Smooth muscle cell (in vitro differentiated cells): ENCODE measurements at regions not wholly inside any gene's neighbourhood (a gene's known extent, or its start where the extent isn't known, plus 50 kb on each side); places are given as distances from the start of the nearest gene placed in this dataset.

ENCODE experiments used
- DNase-seq: peaks from one replicate; lab custom pipeline; 2025; ENCODE audit not compliant: unreplicated experiment; lab: John Stamatoyannopoulos, UW
- H2AFZ ChIP-seq: fragments of 200-600 bp; sonication (generic); 2 replicates; pipeline ENCODE4 v1.6.0; 2016; ENCODE audit warnings: antibody characterized with exemption, low read depth, mild to moderate bottlenecking
- H3F3A ChIP-seq: fragments of 200-600 bp; sonication (generic); 2 replicates; pipeline ENCODE4 v1.6.0; 2017; ENCODE audit warnings: antibody characterized with exemption, low read depth
- H3K27ac ChIP-seq: fragments of 200-600 bp; sonication (generic); 2 replicates; pipeline ENCODE4 v1.5.1; 2016; ENCODE audit warnings: low read depth, mild to moderate bottlenecking
- H3K27me3 ChIP-seq: fragments of 200-600 bp; sonication (generic); 2 replicates; pipeline ENCODE4 v1.6.1; 2016; ENCODE audit warnings: low read depth, mild to moderate bottlenecking
- H3K36me3 ChIP-seq: fragments of 200-600 bp; sonication (generic); 2 replicates; pipeline ENCODE4 v1.5.1; 2016; ENCODE audit warnings: low read depth
- H3K4me1 ChIP-seq: fragments of 200-600 bp; sonication (generic); 2 replicates; pipeline ENCODE4 v1.5.1; 2016; ENCODE audit warnings: low read depth
- H3K4me2 ChIP-seq: fragments of 200-600 bp; sonication (generic); 2 replicates; pipeline ENCODE4 v1.6.0; 2016; ENCODE audit warnings: mild to moderate bottlenecking
- H3K4me3 ChIP-seq: fragments of 200-600 bp; sonication (generic); 2 replicates; pipeline ENCODE4 v1.5.1; 2016; ENCODE audit warnings: mild to moderate bottlenecking
- H3K79me2 ChIP-seq: fragments of 200-600 bp; sonication (generic); 2 replicates; pipeline ENCODE4 v1.6.0; 2016; ENCODE audit warnings: low read depth, mild to moderate bottlenecking
- H3K9ac ChIP-seq: fragments of 200-600 bp; sonication (generic); 2 replicates; pipeline ENCODE4 v1.6.0; 2016; ENCODE audit warnings: low read depth
- H3K9me3 ChIP-seq: fragments of 200-600 bp; sonication (generic); replicated peaks from 2 replicates; pipeline ENCODE4 v1.5.1; 2016; ENCODE audit warnings: low read depth
- H4K20me1 ChIP-seq: fragments of 200-600 bp; sonication (generic); 2 replicates; pipeline ENCODE4 v1.6.0; 2016; ENCODE audit warnings: low read depth
- WGBS: methylation state at CpG from one replicate; pipeline ENCODE4 v1.1.7; 2016; ENCODE audit warnings: low lambda C conversion rate; 5-methylcytosine and 5-hydroxymethylcytosine counted together
- TF ChIP-seq, protein P1 (sequence below): fragments of 200-600 bp; sonication (generic); IDR thresholded peaks from 2 replicates; pipeline ENCODE4 v1.5.1; 2017; ENCODE audit warnings: borderline replicate concordance, mild to moderate bottlenecking, antibody characterized with exemption; ENCODE audit not compliant: insufficient read depth, poor library complexity, severe bottlenecking

- no peak for DNase-seq
- no peak overlapping the region for H3K27ac ChIP-seq
- no peak overlapping the region for H2AFZ ChIP-seq
- TF ChIP-seq, protein P1, sequence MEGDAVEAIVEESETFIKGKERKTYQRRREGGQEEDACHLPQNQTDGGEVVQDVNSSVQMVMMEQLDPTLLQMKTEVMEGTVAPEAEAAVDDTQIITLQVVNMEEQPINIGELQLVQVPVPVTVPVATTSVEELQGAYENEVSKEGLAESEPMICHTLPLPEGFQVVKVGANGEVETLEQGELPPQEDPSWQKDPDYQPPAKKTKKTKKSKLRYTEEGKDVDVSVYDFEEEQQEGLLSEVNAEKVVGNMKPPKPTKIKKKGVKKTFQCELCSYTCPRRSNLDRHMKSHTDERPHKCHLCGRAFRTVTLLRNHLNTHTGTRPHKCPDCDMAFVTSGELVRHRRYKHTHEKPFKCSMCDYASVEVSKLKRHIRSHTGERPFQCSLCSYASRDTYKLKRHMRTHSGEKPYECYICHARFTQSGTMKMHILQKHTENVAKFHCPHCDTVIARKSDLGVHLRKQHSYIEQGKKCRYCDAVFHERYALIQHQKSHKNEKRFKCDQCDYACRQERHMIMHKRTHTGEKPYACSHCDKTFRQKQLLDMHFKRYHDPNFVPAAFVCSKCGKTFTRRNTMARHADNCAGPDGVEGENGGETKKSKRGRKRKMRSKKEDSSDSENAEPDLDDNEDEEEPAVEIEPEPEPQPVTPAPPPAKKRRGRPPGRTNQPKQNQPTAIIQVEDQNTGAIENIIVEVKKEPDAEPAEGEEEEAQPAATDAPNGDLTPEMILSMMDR, result no peak
- H3K9me3 ChIP-seq, result no peaks in the 10 kb centered on the region
- no peaks in the 10 kb centered on the region for H3F3A ChIP-seq
- 73% methylated on average over 3 of the region's 3 CpGs for WGBS
- H3K9ac ChIP-seq, result no peak overlapping the region
- H3K4me3 ChIP-seq, result no peak overlapping the region
- no peaks in the 10 kb centered on the region for H3K36me3 ChIP-seq
- H4K20me1 ChIP-seq, result no peaks in the 10 kb centered on the region
- no peaks in the 10 kb centered on the region for H3K4me1 ChIP-seq
- no peaks in the 10 kb centered on the region for H3K79me2 ChIP-seq
- no peak overlapping the region for H3K4me2 ChIP-seq
- no peaks in the 10 kb centered on the region for H3K27me3 ChIP-seq
These were observed 383.5 kb downstream of the KLHL4 start for GRCh38 chrX:87901060-87901459.

- DNase-seq, result no peak
- TF ChIP-seq, protein P1, result no peak
- Histone ChIP-seq H3K79me2 (no peaks in the 10 kb centered on the region), H2AFZ (no peak overlapping the region), H3K4me1 (no peaks in the 10 kb centered on the region), H3K9me3 (no peaks in the 10 kb centered on the region), H3K36me3 (no peaks in the 10 kb centered on the region), H3K27ac (no peak overlapping the region), H3K4me3 (no peak overlapping the region), H3K9ac (no peak overlapping the region), H3K4me2 (no peak overlapping the region), H3F3A (no peaks in the 10 kb centered on the region), H4K20me1 (no peaks in the 10 kb centered on the region), H3K27me3 (no peaks in the 10 kb centered on the region)
- 90% methylated on average over 5 of the region's 5 CpGs for WGBS
These were observed 397.1 kb downstream of the KLHL4 start for GRCh38 chrX:87914726-87915125.

GRCh38 chrX:87924619-87925018 is 407.0 kb downstream of the KLHL4 start:
- Histone ChIP-seq H3K4me2 (no peak overlapping the region), H3K4me3 (no peak overlapping the region), H3K27ac (no peak overlapping the region), H3K27me3 (no peaks in the 10 kb centered on the region), H3F3A (no peaks in the 10 kb centered on the region), H2AFZ (no peak overlapping the region), H3K36me3 (no peaks in the 10 kb centered on the region), H3K9ac (no peak overlapping the region), H3K9me3 (no peaks in the 10 kb centered on the region), H3K4me1 (no peaks in the 10 kb centered on the region), H4K20me1 (no peaks in the 10 kb centered on the region), H3K79me2 (no peaks in the 10 kb centered on the region)
- TF ChIP-seq, protein P1, result no peak
- 68% methylated on average over 3 of the region's 3 CpGs for WGBS
- no peak for DNase-seq

- Histone ChIP-seq H3K4me2 (no peak overlapping the region), H4K20me1 (no peaks in the 10 kb centered on the region), H3K36me3 (no peaks in the 10 kb centered on the region), H3K79me2 (no peaks in the 10 kb centered on the region), H3K9me3 (no peaks in the 10 kb centered on the region), H3K4me1 (no peaks in the 10 kb centered on the region), H3K9ac (no peak overlapping the region), H3K27me3 (no peaks in the 10 kb centered on the region), H3K4me3 (no peak overlapping the region), H2AFZ (no peak overlapping the region), H3K27ac (no peak overlapping the region), H3F3A (no peaks in the 10 kb centered on the region)
- WGBS, result 81% methylated on average over 7 of the region's 7 CpGs
- no peak for DNase-seq
- TF ChIP-seq, protein P1, result no peak
These were observed 424.2 kb downstream of the KLHL4 start for GRCh38 chrX:87941841-87942240.
